ENCODE measurements at regions not wholly inside any gene's neighbourhood (a gene's known extent, or its start where the extent isn't known, plus 50 kb on each side); places are given as distances from the start of the nearest gene placed in this dataset.
"Not testable (repeated sequence)": the region's sequence is repeated elsewhere in the genome, so short reads cannot be mapped to it uniquely, and the experiment has no call there.

- Histone ChIP-seq H3K4me1 (ENCODE audit: control insufficient read depth, insufficient read depth, low read length) (no peaks in the 10 kb centered on the region), H3K9me3 (ENCODE audit: control insufficient read depth, insufficient read depth, low read length) (no peaks in the 10 kb centered on the region), H3K27me3 (ENCODE audit: control insufficient read depth, insufficient read depth, low read length) (no peaks in the 10 kb centered on the region), H3K4me3 (ENCODE audit: low read length) (no peak overlapping the region), H3K27ac (ENCODE audit: low read length) (no peak overlapping the region), H3K36me3 (ENCODE audit: control insufficient read depth, insufficient read depth, low read length) (no peaks in the 10 kb centered on the region)
- Mint-ChIP-seq H3K4me3 (no peak overlapping the region), H3K27ac (no peak overlapping the region), H3K36me3 (no peaks in the 10 kb centered on the region), H3K4me1 (peaks cover 5 to 8% of the 10 kb centered on the region in 2 donors), H3K9me3 (no peaks in the 10 kb centered on the region), H3K27me3 (ENCODE audit: low read depth in 2 of 2) (peaks cover 7 to 12% of the 10 kb centered on the region in 2 donors)
- WGBS (ENCODE audit: insufficient coverage) = 78% methylated on average over 2 of the region's 2 CpGs
- TF ChIP-seq CTCF (IDR thresholded peaks at IDR 0.05) = no peak
- ATAC-seq (no peak), DNase-seq (no peak)
- intact Hi-C loops (cut with micrococcal nuclease) = no loop called here
Observed at GRCh38 chr9:95689669-95690068, 172.9 kb upstream of the PTCH1 start.

DNA sequence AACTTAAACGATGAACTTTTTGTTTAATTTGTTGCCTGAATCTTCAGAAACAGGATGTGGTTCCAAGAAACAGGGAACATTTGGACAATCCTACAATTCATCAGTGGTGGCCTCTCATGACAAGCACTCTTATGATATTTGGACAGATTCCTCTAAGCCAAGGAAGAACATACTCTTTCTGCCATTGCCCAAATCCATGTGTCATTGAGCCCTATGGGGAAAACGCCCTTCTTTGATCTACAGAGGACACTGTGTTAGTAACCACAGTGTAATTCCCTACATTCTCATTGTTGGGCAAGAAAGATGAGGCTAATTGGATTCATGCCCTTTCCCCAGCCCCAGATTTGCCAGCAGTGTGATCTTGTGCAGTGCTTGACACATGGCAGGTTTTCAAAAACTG, 167.7 kb upstream of the PTCH1 start:
- Mint-ChIP-seq H3K9me3 (no peaks in the 10 kb centered on the region), H3K4me3 (no peak overlapping the region), H3K27me3 (ENCODE audit: low read depth in 2 of 2) (peaks cover 10 to 25% of the 10 kb centered on the region in 2 donors), H3K36me3 (no peaks in the 10 kb centered on the region), H3K4me1 (peaks cover 11 to 21% of the 10 kb centered on the region in 2 donors), H3K27ac (no peak overlapping the region)
- 60% methylated on average over 2 of the region's 2 CpGs for WGBS (ENCODE audit: insufficient coverage)
- TF ChIP-seq CTCF (IDR thresholded peaks at IDR 0.05) = no peak
- no peaks in the 10 kb centered on the region for H3K36me3 ChIP-seq (ENCODE audit: control insufficient read depth, insufficient read depth, low read length)
- H3K27ac ChIP-seq (ENCODE audit: low read length) = no peak overlapping the region
- intact Hi-C loops (cut with micrococcal nuclease) = no loop called here
- H3K4me1 ChIP-seq (ENCODE audit: control insufficient read depth, insufficient read depth, low read length) = no peaks in the 10 kb centered on the region
- no peaks in the 10 kb centered on the region for H3K9me3 ChIP-seq (ENCODE audit: control insufficient read depth, insufficient read depth, low read length)
- H3K27me3 ChIP-seq (ENCODE audit: control insufficient read depth, insufficient read depth, low read length) = peaks cover 2% of the 10 kb centered on the region
- DNase-seq (no peak), ATAC-seq (no peak)
- H3K4me3 ChIP-seq (ENCODE audit: low read length) = no peak overlapping the region

DNA sequence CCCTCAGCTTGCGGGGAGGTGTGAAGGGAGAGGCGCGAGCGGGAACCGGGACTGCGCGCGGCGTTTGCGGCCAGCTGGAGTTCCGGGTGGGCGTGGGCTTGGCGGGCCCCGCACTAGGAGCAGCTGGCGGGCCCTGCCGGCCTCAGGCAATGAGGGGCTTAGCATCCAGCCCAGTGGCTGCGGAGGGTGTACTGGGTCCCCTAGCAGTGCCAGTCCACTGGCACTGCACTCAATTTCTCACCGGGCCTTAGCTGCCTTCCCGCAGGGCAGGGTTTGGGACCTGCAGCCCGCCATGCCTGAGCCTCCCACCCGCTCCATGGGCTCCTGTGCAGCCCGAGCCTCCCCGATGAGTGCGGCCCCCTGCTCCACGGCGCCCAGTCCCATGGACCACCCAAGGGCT, 163.5 kb upstream of the PTCH1 start:
- intact Hi-C loops (cut with micrococcal nuclease); H3K27me3 ChIP-seq (ENCODE audit: control insufficient read depth, insufficient read depth, low read length); H3K36me3 Mint-ChIP-seq; H3K4me3 Mint-ChIP-seq; H3K9me3 ChIP-seq (ENCODE audit: control insufficient read depth, insufficient read depth, low read length); H3K27ac Mint-ChIP-seq; H3K36me3 ChIP-seq (ENCODE audit: control insufficient read depth, insufficient read depth, low read length); H3K4me1 ChIP-seq (ENCODE audit: control insufficient read depth, insufficient read depth, low read length); DNase-seq; ATAC-seq; H3K4me3 ChIP-seq (ENCODE audit: low read length); H3K27ac ChIP-seq (ENCODE audit: low read length); H3K9me3 Mint-ChIP-seq: not testable (repeated sequence)
- Mint-ChIP-seq H3K4me1 (peaks cover 6 to 13% of the 10 kb centered on the region in 2 donors), H3K27me3 (ENCODE audit: low read depth in 2 of 2) (peaks cover 16 to 22% of the 10 kb centered on the region in 2 donors)
- WGBS (ENCODE audit: insufficient coverage) = 97% methylated on average over 24 of the region's 26 CpGs

- H3K27ac ChIP-seq (ENCODE audit: low read length) = no peak overlapping the region
- intact Hi-C loops (cut with micrococcal nuclease) = no loop called here
- Mint-ChIP-seq H3K27me3 (ENCODE audit: low read depth in 2 of 2) (peaks cover 20 to 27% of the 10 kb centered on the region in 2 donors), H3K4me3 (no peak overlapping the region), H3K4me1 (peaks cover 6 to 13% of the 10 kb centered on the region in 2 donors), H3K27ac (no peak overlapping the region), H3K36me3 (no peaks in the 10 kb centered on the region), H3K9me3 (no peaks in the 10 kb centered on the region)
- ATAC-seq (no peak), DNase-seq (no peak)
- WGBS (ENCODE audit: insufficient coverage) = 94% methylated on average over 8 of the region's 8 CpGs
- H3K36me3 ChIP-seq (ENCODE audit: control insufficient read depth, insufficient read depth, low read length) = no peaks in the 10 kb centered on the region
- peaks cover 2% of the 10 kb centered on the region for H3K27me3 ChIP-seq (ENCODE audit: control insufficient read depth, insufficient read depth, low read length)
- no peaks in the 10 kb centered on the region for H3K4me1 ChIP-seq (ENCODE audit: control insufficient read depth, insufficient read depth, low read length)
- H3K4me3 ChIP-seq (ENCODE audit: low read length) = no peak overlapping the region
- no peak for TF ChIP-seq CTCF (IDR thresholded peaks at IDR 0.05)
- H3K9me3 ChIP-seq (ENCODE audit: control insufficient read depth, insufficient read depth, low read length) = no peaks in the 10 kb centered on the region
Observed at GRCh38 chr9:95679874-95680273, 163.1 kb upstream of the PTCH1 start.
